Vagina (tissue), 2 donors: ENCODE measurements at regions not wholly inside any gene's neighbourhood (a gene's known extent, or its start where the extent isn't known, plus 50 kb on each side); places are given as distances from the start of the nearest gene placed in this dataset.

ENCODE experiments used
- CTCF ChIP-seq, 3 experiments: fragments of 450-650 bp in 2 of 3; fragments of 200-600 bp in 1 of 3; sonication (generic) in 1 of 3; IDR thresholded peaks; one replicate each; pipeline ENCODE4 v1.5.1; 2017 to 2019; ENCODE audit warnings: antibody characterized with exemption in 3 of 3, mild to moderate bottlenecking in 2 of 3, moderate library complexity in 2 of 3
- POLR2A ChIP-seq, 2 donors: fragments of 450-650 bp; IDR thresholded peaks; one replicate each; pipeline ENCODE4 v1.6.1; 2017; ENCODE audit warnings: antibody characterized with exemption in 2 of 2, mild to moderate bottlenecking in 2 of 2, moderate library complexity in 2 of 2
- POLR2AphosphoS5 ChIP-seq, 2 donors: sonication (generic); formaldehyde crosslinking; IDR thresholded peaks; one replicate each; pipeline ENCODE4 v1.9.0; 2017; ENCODE audit warnings: antibody characterized with exemption in 2 of 2, mild to moderate bottlenecking in 2 of 2, low read depth in 1 of 2; ENCODE audit not compliant: insufficient read depth in 1 of 2

DNA sequence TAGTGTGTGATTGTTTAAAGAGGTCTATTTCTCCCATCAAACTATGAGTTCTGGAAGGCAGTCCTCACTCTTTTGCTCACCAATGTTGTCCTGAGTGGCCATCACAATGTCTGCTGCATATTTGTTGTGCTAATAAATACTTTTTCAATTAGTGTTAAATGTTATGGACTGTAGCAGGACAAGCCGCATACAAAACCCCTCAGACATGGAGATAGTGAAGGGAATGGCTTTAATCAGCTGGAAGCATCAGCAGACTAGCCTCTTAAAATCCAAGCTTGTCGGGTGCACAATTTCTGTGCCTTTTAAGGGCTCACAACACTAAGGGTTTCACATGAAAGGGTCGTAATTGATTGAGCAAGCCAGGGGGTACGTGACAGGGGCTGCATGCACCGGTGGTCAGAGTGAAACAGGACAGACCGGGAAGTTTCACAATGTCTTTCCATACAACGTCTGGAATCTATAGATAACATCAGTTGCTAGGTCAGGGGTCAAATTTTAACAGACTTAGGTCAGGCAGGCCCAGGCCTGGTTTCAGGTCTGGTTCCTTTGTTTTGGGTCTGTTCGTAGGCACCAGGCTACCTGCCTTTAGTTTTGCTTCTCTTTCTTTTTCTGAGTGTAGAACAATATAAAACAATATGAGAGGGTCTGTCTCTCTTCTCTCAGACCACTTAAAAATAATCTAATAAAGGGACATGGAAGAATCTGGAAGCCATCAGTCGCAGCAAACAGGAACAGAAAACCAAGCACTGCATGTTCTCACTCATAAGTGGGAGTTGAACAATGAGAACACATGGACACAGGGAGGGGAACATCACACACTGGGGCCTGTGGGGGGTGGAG is 327.6 kb upstream of the HTR1E start:
- TF ChIP-seq POLR2A (IDR thresholded peaks at IDR 0.05) (no peak), CTCF (IDR thresholded peaks at IDR 0.05) (no peak), POLR2AphosphoS5 (IDR thresholded peaks at IDR 0.05; ENCODE audit: insufficient read depth in 1 of 2, low read depth in 1 of 2) (no peak)
